Ishikawa (cell line): ENCODE measurements at regions not wholly inside any gene's neighbourhood (a gene's known extent, or its start where the extent isn't known, plus 50 kb on each side); places are given as distances from the start of the nearest gene placed in this dataset.

Experiments
- CEBPB ChIP-seq: IDR thresholded peaks from 2 replicates; pipeline ENCODE4 v1.6.1; 2012
- CREB1 ChIP-seq: IDR thresholded peaks from 2 replicates; pipeline ENCODE4 v1.6.1; 2012; ENCODE audit warnings: low read depth
- EGR1 ChIP-seq: IDR thresholded peaks from 2 replicates; pipeline ENCODE4 v1.6.1; 2012
- EP300 ChIP-seq: IDR thresholded peaks from 2 replicates; pipeline ENCODE4 v1.6.1; 2012; ENCODE audit warnings: borderline replicate concordance
- FOXM1 ChIP-seq: IDR thresholded peaks from 2 replicates; pipeline ENCODE4 v1.6.1; 2012; ENCODE audit warnings: low read depth, borderline replicate concordance
- MAX ChIP-seq: IDR thresholded peaks from 2 replicates; pipeline ENCODE4 v1.6.1; 2012
- NFIC ChIP-seq: IDR thresholded peaks from 2 replicates; pipeline ENCODE4 v1.6.1; 2012
- RAD21 ChIP-seq: IDR thresholded peaks from 2 replicates; pipeline ENCODE4 v1.6.1; 2012; ENCODE audit warnings: low read depth
- TAF1 ChIP-seq: IDR thresholded peaks from 2 replicates; pipeline ENCODE4 v1.6.1; 2012; ENCODE audit warnings: low read depth, mild to moderate bottlenecking
- TCF12 ChIP-seq: IDR thresholded peaks from 2 replicates; pipeline ENCODE4 v1.6.1; 2012; ENCODE audit warnings: low read depth
- TEAD4 ChIP-seq: IDR thresholded peaks from 2 replicates; pipeline ENCODE4 v1.6.1; 2012
- YY1 ChIP-seq: IDR thresholded peaks from 2 replicates; pipeline ENCODE4 v1.6.1; 2012; ENCODE audit warnings: low read depth
- ZBTB7A ChIP-seq: IDR thresholded peaks from 2 replicates; pipeline ENCODE4 v1.6.1; 2012; ENCODE audit warnings: low read depth
- TF ChIP-seq, protein P1 (sequence below): IDR thresholded peaks from 2 replicates; pipeline ENCODE4 v1.6.1; 2012
- TF ChIP-seq, protein P2 (sequence below): IDR thresholded peaks from 2 replicates; pipeline ENCODE4 v1.6.1; 2012; ENCODE audit warnings: low read depth, mild to moderate bottlenecking

DNA sequence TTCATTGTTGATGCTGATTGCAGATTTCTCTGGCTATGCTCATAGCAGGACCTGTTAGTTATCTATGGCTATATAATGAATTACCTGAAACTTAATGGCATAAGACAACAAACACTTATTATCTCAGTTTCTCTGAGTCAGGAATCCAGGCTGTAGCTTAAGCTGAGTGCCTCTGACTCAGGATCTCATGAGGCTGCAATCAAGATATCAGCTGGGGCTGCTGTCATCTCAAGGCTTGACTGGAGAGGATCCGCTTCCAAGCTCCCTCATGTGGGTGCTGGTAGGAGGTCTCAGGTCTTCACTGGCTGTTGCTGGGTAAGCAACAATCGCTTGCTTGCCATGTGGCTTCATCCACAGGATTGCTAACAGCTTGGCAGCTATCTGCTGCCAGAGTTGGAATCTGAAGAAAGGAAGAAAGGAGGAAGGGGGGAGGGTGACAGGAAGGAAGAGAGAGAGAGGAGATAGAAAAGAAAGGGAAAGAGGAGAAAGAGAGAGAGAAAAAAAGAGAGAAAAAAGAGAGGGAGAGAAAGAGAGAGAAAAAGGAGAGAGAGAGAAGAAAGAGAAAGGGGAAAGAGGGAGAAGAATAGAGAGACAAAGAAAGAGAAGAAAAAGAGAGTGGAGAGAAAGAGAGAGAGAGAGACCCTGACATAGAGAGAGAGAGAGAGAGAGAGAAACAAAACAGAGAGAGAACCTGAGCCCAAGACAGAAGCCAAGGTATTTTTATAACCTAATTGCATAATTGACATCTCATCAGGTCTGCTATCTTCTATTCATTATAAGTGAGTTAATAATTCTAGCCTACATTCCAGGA, 579.0 kb upstream of the BTBD3 start:
- TF ChIP-seq CEBPB = no peak
- no peak for TF ChIP-seq TEAD4
- TF ChIP-seq EGR1 = no peak
- TF ChIP-seq NFIC = no peak
- TF ChIP-seq ZBTB7A = no peak
- TF ChIP-seq MAX = no peak
- TF ChIP-seq CREB1 = no peak
- TF ChIP-seq TAF1 = no peak
- no peak for TF ChIP-seq RAD21
- TF ChIP-seq, protein P1, sequence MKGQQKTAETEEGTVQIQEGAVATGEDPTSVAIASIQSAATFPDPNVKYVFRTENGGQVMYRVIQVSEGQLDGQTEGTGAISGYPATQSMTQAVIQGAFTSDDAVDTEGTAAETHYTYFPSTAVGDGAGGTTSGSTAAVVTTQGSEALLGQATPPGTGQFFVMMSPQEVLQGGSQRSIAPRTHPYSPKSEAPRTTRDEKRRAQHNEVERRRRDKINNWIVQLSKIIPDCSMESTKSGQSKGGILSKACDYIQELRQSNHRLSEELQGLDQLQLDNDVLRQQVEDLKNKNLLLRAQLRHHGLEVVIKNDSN = no peak
- no peak for TF ChIP-seq FOXM1
- TF ChIP-seq, protein P2, sequence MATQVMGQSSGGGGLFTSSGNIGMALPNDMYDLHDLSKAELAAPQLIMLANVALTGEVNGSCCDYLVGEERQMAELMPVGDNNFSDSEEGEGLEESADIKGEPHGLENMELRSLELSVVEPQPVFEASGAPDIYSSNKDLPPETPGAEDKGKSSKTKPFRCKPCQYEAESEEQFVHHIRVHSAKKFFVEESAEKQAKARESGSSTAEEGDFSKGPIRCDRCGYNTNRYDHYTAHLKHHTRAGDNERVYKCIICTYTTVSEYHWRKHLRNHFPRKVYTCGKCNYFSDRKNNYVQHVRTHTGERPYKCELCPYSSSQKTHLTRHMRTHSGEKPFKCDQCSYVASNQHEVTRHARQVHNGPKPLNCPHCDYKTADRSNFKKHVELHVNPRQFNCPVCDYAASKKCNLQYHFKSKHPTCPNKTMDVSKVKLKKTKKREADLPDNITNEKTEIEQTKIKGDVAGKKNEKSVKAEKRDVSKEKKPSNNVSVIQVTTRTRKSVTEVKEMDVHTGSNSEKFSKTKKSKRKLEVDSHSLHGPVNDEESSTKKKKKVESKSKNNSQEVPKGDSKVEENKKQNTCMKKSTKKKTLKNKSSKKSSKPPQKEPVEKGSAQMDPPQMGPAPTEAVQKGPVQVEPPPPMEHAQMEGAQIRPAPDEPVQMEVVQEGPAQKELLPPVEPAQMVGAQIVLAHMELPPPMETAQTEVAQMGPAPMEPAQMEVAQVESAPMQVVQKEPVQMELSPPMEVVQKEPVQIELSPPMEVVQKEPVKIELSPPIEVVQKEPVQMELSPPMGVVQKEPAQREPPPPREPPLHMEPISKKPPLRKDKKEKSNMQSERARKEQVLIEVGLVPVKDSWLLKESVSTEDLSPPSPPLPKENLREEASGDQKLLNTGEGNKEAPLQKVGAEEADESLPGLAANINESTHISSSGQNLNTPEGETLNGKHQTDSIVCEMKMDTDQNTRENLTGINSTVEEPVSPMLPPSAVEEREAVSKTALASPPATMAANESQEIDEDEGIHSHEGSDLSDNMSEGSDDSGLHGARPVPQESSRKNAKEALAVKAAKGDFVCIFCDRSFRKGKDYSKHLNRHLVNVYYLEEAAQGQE = no peak
- TF ChIP-seq EP300 = no peak
- no peak for TF ChIP-seq TCF12
- no peak for TF ChIP-seq YY1

- TF ChIP-seq MAX (no peak), TAF1 (no peak), YY1 (no peak), FOXM1 (no peak), EGR1 (no peak), RAD21 (no peak), TEAD4 (no peak)
- TF ChIP-seq, protein P1 = no peak
- TF ChIP-seq, protein P2 = no peak
Observed at GRCh38 chr20:11344939-11345338, 572.8 kb upstream of the BTBD3 start.

GRCh38 chr20:11347738-11348137, 570.0 kb upstream of the BTBD3 start:
- no peak for TF ChIP-seq RAD21
- no peak for TF ChIP-seq CREB1

- TF ChIP-seq CEBPB (peak; percentile 92), TAF1 (no peak)
Observed at GRCh38 chr20:11350126-11351005, 567.3 kb upstream of the BTBD3 start.

DNA sequence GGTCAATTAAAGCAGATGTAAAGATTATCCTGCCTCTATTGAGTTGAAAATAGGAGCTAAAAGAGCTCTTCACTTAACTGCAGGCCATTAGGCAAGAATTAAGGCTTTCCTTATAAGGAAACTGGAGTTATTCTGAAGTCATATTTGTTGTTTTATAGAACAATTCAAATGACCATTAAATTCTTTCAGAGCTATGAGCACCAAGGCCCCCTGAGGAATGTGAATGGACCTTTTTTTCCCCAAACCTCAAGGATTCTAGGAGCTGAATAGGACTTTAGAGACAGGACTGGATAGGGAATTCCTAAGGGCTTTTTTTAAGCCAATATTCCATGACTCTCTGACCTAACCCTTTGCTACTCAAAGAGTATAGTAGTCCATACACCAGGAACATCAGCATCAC, 565.7 kb upstream of the BTBD3 start:
- TF ChIP-seq, protein P1 = no peak
- no peak for TF ChIP-seq ZBTB7A
- TF ChIP-seq RAD21 = no peak
- TF ChIP-seq YY1 = no peak
- TF ChIP-seq TEAD4 = no peak
- no peak for TF ChIP-seq MAX
- TF ChIP-seq TAF1 = no peak
- TF ChIP-seq CEBPB = no peak
- TF ChIP-seq EGR1 = no peak
- no peak for TF ChIP-seq NFIC
- TF ChIP-seq EP300 = no peak
- TF ChIP-seq FOXM1 = no peak
- no peak for TF ChIP-seq TCF12
- TF ChIP-seq, protein P2 = no peak
- TF ChIP-seq CREB1 = no peak
